ENCODE measurements at regions not wholly inside any gene's neighbourhood (a gene's known extent, or its start where the extent isn't known, plus 50 kb on each side); places are given as distances from the start of the nearest gene placed in this dataset.
"Not testable (repeated sequence)": the region's sequence is repeated elsewhere in the genome, so short reads cannot be mapped to it uniquely, and the experiment has no call there.

DNA sequence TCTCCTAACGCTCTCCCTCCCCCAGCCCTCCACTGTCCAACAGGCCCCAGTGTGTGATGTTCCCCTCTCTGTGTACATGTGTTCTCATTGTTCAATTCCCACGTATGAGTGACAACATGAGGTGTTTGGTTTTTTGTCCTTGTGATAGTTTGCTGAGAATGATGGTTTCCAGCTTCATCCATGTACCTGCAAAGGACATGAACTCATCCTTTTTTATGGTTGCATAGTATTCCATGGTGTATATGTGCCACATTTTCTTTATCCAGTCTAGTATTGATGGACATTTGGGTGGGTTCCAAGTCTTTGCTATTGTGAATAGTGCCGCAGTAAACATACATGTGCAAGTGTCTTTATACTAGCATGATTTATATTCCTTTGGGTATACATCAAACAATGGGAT is 347.4 kb downstream of the MAGEE1 start:
- DNase-seq (ENCODE audit: low read depth); in situ Hi-C loops (cut with HindIII; ENCODE audit: low pct_unique_long_range_greater_than_20kb, low sequenced_read_pairs): not testable (repeated sequence)

GRCh38 chrX:76796311-76796710 is 368.8 kb downstream of the MAGEE1 start:
- peak; percentile 23 for DNase-seq (ENCODE audit: low read depth)
- in situ Hi-C loops (cut with HindIII; ENCODE audit: low pct_unique_long_range_greater_than_20kb, low sequenced_read_pairs): no loop called here

- DNase-seq (ENCODE audit: low read depth): no peak
Observed at GRCh38 chrX:76802708-76803107, 375.2 kb downstream of the MAGEE1 start.

GRCh38 chrX:76815754-76816153 is 388.2 kb downstream of the MAGEE1 start:
- no peak for DNase-seq (ENCODE audit: low read depth)
- in situ Hi-C loops (cut with HindIII; ENCODE audit: low pct_unique_long_range_greater_than_20kb, low sequenced_read_pairs): no loop called here

More at GRCh38 chrX:76802708-76803107, 375.2 kb downstream of the MAGEE1 start:
- in situ Hi-C loops (cut with HindIII; ENCODE audit: low pct_unique_long_range_greater_than_20kb, low sequenced_read_pairs): no loop called here

GRCh38 chrX:76817279-76817678 is 389.8 kb downstream of the MAGEE1 start:
- DNase-seq (ENCODE audit: low read depth); in situ Hi-C loops (cut with HindIII; ENCODE audit: low pct_unique_long_range_greater_than_20kb, low sequenced_read_pairs): not testable (repeated sequence)

DNA sequence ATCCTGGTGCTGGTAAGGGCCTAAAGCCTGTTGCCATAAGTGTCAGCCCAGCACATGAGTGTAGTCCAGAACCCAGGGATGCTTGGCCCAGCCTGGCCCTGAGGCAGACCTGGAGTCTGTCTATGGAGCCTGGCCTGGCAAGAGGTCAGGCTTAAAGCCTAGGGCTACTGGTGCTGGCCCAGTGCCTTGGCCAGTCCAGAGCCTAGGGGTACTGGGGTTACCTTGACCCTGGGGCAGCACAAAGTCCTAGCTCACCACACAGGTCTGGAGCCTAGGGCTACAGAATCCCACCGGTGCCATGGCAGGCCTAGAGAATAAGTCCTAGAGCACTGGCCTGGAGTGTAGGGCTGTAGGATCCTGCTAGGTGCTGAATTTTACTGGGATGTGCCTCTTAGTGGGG is 393.8 kb downstream of the MAGEE1 start:
- in situ Hi-C loops (cut with HindIII; ENCODE audit: low pct_unique_long_range_greater_than_20kb, low sequenced_read_pairs): no loop called here
- no peak for DNase-seq (ENCODE audit: low read depth)

DNA sequence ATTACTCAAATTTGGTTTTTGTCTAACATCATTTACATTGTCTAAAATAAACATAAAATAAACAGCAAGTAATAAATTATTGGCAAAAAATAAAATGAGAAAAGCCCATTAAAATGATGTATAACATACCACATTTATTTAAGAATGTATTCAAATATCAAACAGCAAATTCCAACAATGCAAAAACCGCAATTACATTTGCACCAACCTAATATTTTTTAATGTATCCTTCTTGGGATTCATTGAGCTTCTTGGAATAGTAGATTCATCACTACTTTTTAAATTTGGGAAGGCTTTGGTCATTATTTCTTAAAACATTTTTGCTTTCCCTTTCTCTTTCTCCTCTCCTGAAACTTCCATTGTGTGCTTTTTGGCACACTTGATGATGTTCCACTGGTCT is 400.2 kb downstream of the MAGEE1 start:
- in situ Hi-C loops (cut with HindIII; ENCODE audit: low pct_unique_long_range_greater_than_20kb, low sequenced_read_pairs): no loop called here
- no peak for DNase-seq (ENCODE audit: low read depth)

- DNase-seq (ENCODE audit: low read depth); in situ Hi-C loops (cut with HindIII; ENCODE audit: low pct_unique_long_range_greater_than_20kb, low sequenced_read_pairs): not testable (repeated sequence)
Observed at GRCh38 chrX:76840902-76841301, 413.4 kb downstream of the MAGEE1 start.

DNA sequence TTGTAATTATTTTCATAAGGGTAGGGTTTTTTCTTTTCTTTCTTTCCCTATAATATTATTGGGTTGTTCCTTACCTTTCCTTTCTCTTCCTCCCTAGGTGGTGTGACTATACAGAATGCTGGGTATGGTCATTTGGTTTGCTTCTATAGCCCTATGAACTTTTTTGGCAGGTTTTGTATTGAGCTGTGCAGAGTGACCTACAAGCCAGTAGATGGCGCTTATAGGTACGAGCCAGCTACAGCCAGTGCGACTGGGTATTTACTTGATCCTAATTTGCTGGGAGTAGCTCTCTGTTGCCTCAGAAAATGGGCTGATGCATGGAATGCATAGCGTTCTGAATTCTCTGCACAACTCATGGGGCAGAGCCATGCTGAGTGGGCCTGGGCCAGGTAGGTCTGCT is 423.3 kb downstream of the MAGEE1 start:
- in situ Hi-C loops (cut with HindIII; ENCODE audit: low pct_unique_long_range_greater_than_20kb, low sequenced_read_pairs): no loop called here
- DNase-seq (ENCODE audit: low read depth): no peak

DNA sequence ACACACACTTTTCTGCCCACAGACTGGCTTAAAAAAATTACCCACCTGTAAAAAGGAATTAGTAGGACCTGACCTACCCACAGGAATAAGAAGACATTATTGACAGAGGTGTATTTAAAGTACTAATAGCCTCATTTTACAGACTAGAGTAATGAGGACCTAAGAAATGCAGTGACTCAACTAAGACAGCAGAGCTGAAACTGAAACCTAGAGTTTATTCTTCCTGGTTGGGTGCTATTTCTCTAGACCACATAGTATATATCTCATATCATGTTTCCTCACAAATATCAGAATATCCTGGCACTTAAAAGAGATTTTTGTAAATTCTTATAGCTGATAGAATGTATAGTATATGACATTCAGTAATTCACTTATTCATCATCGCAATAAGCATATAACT is 435.0 kb downstream of the MAGEE1 start:
- in situ Hi-C loops (cut with HindIII; ENCODE audit: low pct_unique_long_range_greater_than_20kb, low sequenced_read_pairs): no loop called here
- no peak for DNase-seq (ENCODE audit: low read depth)

DNA sequence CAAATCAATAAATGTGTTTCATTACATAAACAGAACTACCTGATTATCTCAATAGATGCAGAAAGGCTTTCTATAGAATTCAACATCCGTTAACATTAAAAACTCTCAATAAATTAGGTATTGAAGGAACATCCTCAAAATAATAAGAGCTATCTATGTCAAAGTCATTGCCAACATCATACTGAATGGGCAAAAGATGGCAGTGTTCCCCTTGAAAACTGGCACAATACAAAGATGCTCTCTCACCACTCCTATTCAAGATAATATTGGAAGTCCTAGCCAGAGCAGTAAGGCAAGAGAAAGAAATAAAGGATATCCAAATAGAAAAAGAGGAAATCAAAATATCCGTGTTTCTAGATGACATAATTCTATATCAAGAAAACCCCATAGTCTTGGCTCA is 466.4 kb downstream of the MAGEE1 start:
- DNase-seq (ENCODE audit: low read depth): no peak
- in situ Hi-C loops (cut with HindIII; ENCODE audit: low pct_unique_long_range_greater_than_20kb, low sequenced_read_pairs): no loop called here

DNA sequence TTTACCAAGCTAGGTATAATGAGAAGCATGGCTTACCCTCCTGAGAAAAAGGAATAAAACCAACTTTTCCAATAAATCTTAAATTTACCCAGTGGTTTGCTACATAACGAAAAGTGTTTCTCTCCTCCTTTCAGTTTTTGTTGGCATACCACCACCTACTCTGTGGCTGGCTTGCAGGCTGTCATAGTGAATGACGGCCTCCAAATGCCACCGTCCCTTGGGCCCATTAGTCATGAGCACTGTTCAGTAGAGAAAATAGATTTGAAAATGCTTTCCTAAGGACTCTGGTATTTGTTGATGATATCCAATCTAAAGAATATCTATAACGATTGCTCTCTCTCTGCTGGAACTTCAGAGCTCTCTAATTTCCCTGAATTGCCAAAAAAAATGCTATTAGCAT is 488.3 kb downstream of the MAGEE1 start:
- in situ Hi-C loops (cut with HindIII; ENCODE audit: low pct_unique_long_range_greater_than_20kb, low sequenced_read_pairs): no loop called here
- DNase-seq (ENCODE audit: low read depth): no peak

DNA sequence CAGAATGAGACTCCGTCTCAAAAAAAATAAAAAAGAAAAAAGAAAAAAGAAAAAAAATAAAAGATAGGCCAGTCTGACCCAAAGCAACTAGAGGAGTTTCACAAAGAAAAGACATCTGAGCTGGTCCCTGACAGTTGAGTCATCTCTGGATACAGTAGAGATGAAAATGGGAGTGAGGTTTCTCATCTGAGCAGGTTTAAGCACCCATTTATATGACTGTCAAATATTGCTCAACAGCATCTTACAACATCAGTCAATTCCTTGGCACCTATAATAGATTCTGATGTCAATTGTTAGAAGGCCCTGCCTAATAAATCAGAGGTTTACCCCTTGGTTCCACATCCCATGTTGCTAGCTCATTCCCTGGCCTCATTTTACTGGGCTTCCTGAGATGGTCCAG is 490.5 kb downstream of the MAGEE1 start:
- no peak for DNase-seq (ENCODE audit: low read depth)
- in situ Hi-C loops (cut with HindIII; ENCODE audit: low pct_unique_long_range_greater_than_20kb, low sequenced_read_pairs): no loop called here

- no peak for DNase-seq (ENCODE audit: low read depth)
Observed at GRCh38 chrX:76919761-76920160, 492.3 kb downstream of the MAGEE1 start.

GRCh38 chrX:76920607-76921006 is 493.1 kb downstream of the MAGEE1 start:
- in situ Hi-C loops (cut with HindIII; ENCODE audit: low pct_unique_long_range_greater_than_20kb, low sequenced_read_pairs): no loop called here
- no peak for DNase-seq (ENCODE audit: low read depth)

More at GRCh38 chrX:76919761-76920160, 492.3 kb downstream of the MAGEE1 start:
- in situ Hi-C loops (cut with HindIII; ENCODE audit: low pct_unique_long_range_greater_than_20kb, low sequenced_read_pairs): no loop called here

DNA sequence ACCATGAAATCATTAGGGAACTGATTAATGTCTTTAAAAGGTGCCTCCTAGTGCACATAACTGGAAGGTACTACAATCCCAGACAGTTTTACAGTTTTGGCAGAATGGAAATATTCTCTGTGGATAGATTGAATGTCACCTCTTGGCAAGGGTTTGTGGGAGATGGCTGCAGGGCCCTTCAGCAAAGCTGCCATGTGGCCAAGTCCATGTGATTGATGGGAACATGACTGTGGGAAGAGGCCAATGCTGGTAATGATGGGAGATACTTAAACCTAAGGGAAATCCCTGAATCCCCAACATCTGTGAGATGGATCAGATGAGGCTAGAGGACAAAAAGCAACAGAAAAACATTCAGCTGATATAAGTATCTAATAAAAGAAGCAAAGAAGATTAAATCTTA is 493.7 kb downstream of the MAGEE1 start:
- in situ Hi-C loops (cut with HindIII; ENCODE audit: low pct_unique_long_range_greater_than_20kb, low sequenced_read_pairs): no loop called here
- no peak for DNase-seq (ENCODE audit: low read depth)

GRCh38 chrX:76922100-76922499 is 494.6 kb downstream of the MAGEE1 start:
- no peak for DNase-seq (ENCODE audit: low read depth)
- in situ Hi-C loops (cut with HindIII; ENCODE audit: low pct_unique_long_range_greater_than_20kb, low sequenced_read_pairs): no loop called here

DNA sequence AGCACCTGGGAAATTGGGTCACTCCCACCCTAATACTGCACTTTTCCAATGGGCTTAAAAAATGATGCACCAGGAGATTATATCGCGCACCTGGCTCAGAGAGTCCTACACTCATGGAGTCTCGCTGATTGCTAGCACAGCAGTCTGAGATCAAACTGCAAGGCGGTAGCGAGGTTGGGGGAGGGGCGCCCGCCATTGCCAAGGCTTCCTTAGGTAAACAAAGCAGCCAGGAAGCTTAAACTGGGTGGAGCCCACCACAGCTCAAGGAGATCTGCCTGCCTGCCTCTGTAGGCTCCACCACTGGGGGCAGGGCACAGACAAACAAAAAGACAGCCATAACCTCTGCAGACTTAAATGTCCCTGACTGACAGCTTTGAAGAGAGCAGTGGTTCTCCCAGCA is 497.1 kb downstream of the MAGEE1 start:
- in situ Hi-C loops (cut with HindIII; ENCODE audit: low pct_unique_long_range_greater_than_20kb, low sequenced_read_pairs); DNase-seq (ENCODE audit: low read depth): not testable (repeated sequence)

- in situ Hi-C loops (cut with HindIII; ENCODE audit: low pct_unique_long_range_greater_than_20kb, low sequenced_read_pairs): no loop called here
- DNase-seq (ENCODE audit: low read depth): no peak
Observed at GRCh38 chrX:76931518-76931917, 504.0 kb downstream of the MAGEE1 start.

GRCh38 chrX:76957485-76957884 is 489.7 kb upstream of the FGF16 start:
- in situ Hi-C loops (cut with HindIII; ENCODE audit: low pct_unique_long_range_greater_than_20kb, low sequenced_read_pairs): no loop called here

More at GRCh38 chrX:76957485-76957884, 489.7 kb upstream of the FGF16 start:
- no peak for DNase-seq (ENCODE audit: low read depth)
